Liver (tissue), 8 donors: ENCODE measurements at regions not wholly inside any gene's neighbourhood (a gene's known extent, or its start where the extent isn't known, plus 50 kb on each side); places are given as distances from the start of the nearest gene placed in this dataset.

Experiments used
- DNase-seq: peaks from one replicate; pipeline ENCODE4 v3.0.0-alpha.2; 2017; ENCODE audit warnings: low spot score
- H3K27ac ChIP-seq, 2 donors: one replicate each; pipeline ENCODE4 v1.7.0; 2013; ENCODE audit warnings: inconsistent platforms in 2 of 2, low read length in 2 of 2, control low read depth in 1 of 2, low read depth in 1 of 2, mild to moderate bottlenecking in 1 of 2
- H3K27me3 ChIP-seq, 4 donors: one replicate each; pipeline versions ENCODE4 v1.6.1 to v1.7.0; 2013; ENCODE audit warnings: low read length in 3 of 4, inconsistent platforms in 1 of 4, mild to moderate bottlenecking in 1 of 4, moderate library complexity in 1 of 4; ENCODE audit not compliant: control insufficient read depth in 4 of 4, insufficient read depth in 4 of 4
- H3K36me3 ChIP-seq, 4 donors: one replicate each; pipeline versions ENCODE4 v1.6.1 to v1.7.0; 2013; ENCODE audit warnings: low read length in 3 of 4, mild to moderate bottlenecking in 3 of 4, low read depth in 1 of 4, moderate library complexity in 1 of 4; ENCODE audit not compliant: control insufficient read depth in 4 of 4, insufficient read depth in 3 of 4
- H3K4me1 ChIP-seq, 4 donors: one replicate each; pipeline versions ENCODE4 v1.6.1 to v1.7.0; 2013; ENCODE audit warnings: low read length in 3 of 4, mild to moderate bottlenecking in 3 of 4, moderate library complexity in 1 of 4; ENCODE audit not compliant: control insufficient read depth in 4 of 4, insufficient read depth in 4 of 4
- H3K4me3 ChIP-seq, 3 donors: one replicate each; pipeline versions ENCODE4 v1.6.1 to v1.7.0; 2013; ENCODE audit warnings: low read length in 3 of 3, control low read depth in 1 of 3, low read depth in 1 of 3, mild to moderate bottlenecking in 1 of 3
- H3K9ac ChIP-seq, 2 donors: one replicate each; pipeline ENCODE4 v1.7.0; 2013; ENCODE audit warnings: low read length in 2 of 2, mild to moderate bottlenecking in 2 of 2, moderate library complexity in 2 of 2, control low read depth in 1 of 2, low read depth in 1 of 2
- H3K9me3 ChIP-seq, 4 donors: one replicate each; pipeline versions ENCODE4 v1.6.1 to v1.7.0; 2013; ENCODE audit warnings: low read length in 3 of 4; ENCODE audit not compliant: control insufficient read depth in 4 of 4
- ATF3 ChIP-seq: IDR thresholded peaks from 2 replicates; pipeline ENCODE4 v1.6.1; 2016; ENCODE audit warnings: antibody characterized with exemption
- CTCF ChIP-seq: fragments of 150-350 bp; IDR thresholded peaks from 2 replicates; pipeline ENCODE4 v1.5.1; 2017; ENCODE audit warnings: improper control_type of control experiment, low read depth, low read length; ENCODE audit not compliant: missing input control
- EGR1 ChIP-seq, 2 donors: IDR thresholded peaks; 2 replicates each; pipeline ENCODE4 v1.6.1; 2016 to 2018; ENCODE audit warnings: antibody characterized with exemption in 2 of 2, low read depth in 2 of 2
- FOXA1 ChIP-seq: IDR thresholded peaks from 2 replicates; pipeline ENCODE4 v1.6.1; 2016; ENCODE audit warnings: antibody characterized with exemption
- FOXA2 ChIP-seq: IDR thresholded peaks from 2 replicates; pipeline ENCODE4 v1.6.1; 2016; ENCODE audit warnings: antibody characterized with exemption
- GABPA ChIP-seq, 2 donors: IDR thresholded peaks in 1 of 2; conservative IDR thresholded peaks in 1 of 2; 2 replicates each; pipeline ENCODE4 v1.6.1; 2016; ENCODE audit warnings: antibody characterized with exemption in 2 of 2, mild to moderate bottlenecking in 1 of 2, moderate library complexity in 1 of 2
- HNF4A ChIP-seq, 2 donors: conservative IDR thresholded peaks; 2 replicates each; pipeline ENCODE4 v1.6.1; 2016; ENCODE audit warnings: antibody characterized with exemption in 2 of 2, mild to moderate bottlenecking in 2 of 2
- HNF4G ChIP-seq: IDR thresholded peaks from 2 replicates; pipeline ENCODE4 v1.6.1; 2016; ENCODE audit warnings: antibody characterized with exemption
- JUND ChIP-seq, 2 donors: IDR thresholded peaks; 2 replicates each; pipeline ENCODE4 v1.6.1; 2016; ENCODE audit warnings: antibody characterized with exemption in 2 of 2
- MAX ChIP-seq: IDR thresholded peaks from 2 replicates; pipeline ENCODE4 v1.6.1; 2016; ENCODE audit warnings: antibody characterized with exemption
- NR2F2 ChIP-seq: IDR thresholded peaks from 2 replicates; pipeline ENCODE4 v1.6.1; 2016; ENCODE audit warnings: antibody characterized with exemption
- RAD21 ChIP-seq, 2 donors: IDR thresholded peaks; 2 replicates each; pipeline ENCODE4 v1.6.1; 2016; ENCODE audit warnings: antibody characterized with exemption in 2 of 2, mild to moderate bottlenecking in 2 of 2
- REST ChIP-seq: IDR thresholded peaks from 2 replicates; pipeline ENCODE4 v1.6.1; 2016; ENCODE audit warnings: antibody characterized with exemption, mild to moderate bottlenecking
- RXRA ChIP-seq, 2 donors: IDR thresholded peaks; 2 replicates each; pipeline ENCODE4 v1.6.1; 2017 to 2018; ENCODE audit warnings: antibody characterized with exemption in 2 of 2, mild to moderate bottlenecking in 1 of 2
- SP1 ChIP-seq: IDR thresholded peaks from 2 replicates; pipeline ENCODE4 v1.6.1; 2018; ENCODE audit warnings: antibody characterized with exemption, mild to moderate bottlenecking
- TAF1 ChIP-seq: conservative IDR thresholded peaks from 2 replicates; pipeline ENCODE4 v1.6.1; 2016; ENCODE audit warnings: antibody characterized with exemption, mild to moderate bottlenecking
- YY1 ChIP-seq: IDR thresholded peaks from 2 replicates; pipeline ENCODE4 v1.6.1; 2016; ENCODE audit warnings: antibody characterized with exemption, mild to moderate bottlenecking
- WGBS: extraction: QIAGEN DNeasy Blood & Tissue Kit; methylation state at CpG from one replicate; pipeline ENCODE4 v1.1.7; 2013; 5-methylcytosine and 5-hydroxymethylcytosine counted together
- donor health status: healthy.
- donor health status: healthy.
- donor health status: healthy.
- donor health status: healthy.
- donor health status: healthy.

GRCh38 chr12:125836647-125837046 lies 771.4 kb downstream of the AACS start (continued):
- TF ChIP-seq HNF4G (no peak), RXRA (IDR thresholded peaks at IDR 0.05) (no peak), FOXA1 (no peak)

- Histone ChIP-seq H3K9me3 (no peaks in the 10 kb centered on the region), H3K9ac (no peak overlapping the region), H3K27ac (no peak overlapping the region), H3K4me1 (no peaks in the 10 kb centered on the region), H3K4me3 (no peak overlapping the region), H3K27me3 (peaks cover 0 to 2% (median 0%) of the 10 kb centered on the region in 4 donors), H3K36me3 (no peaks in the 10 kb centered on the region)
- no peak for TF ChIP-seq GABPA (IDR thresholded peaks at IDR 0.05 in 1 of 2, conservative IDR thresholded peaks at IDR 0.05 in 1 of 2)
- TF ChIP-seq NR2F2 = no peak
- TF ChIP-seq MAX = no peak
- TF ChIP-seq YY1 = no peak
- no peak for TF ChIP-seq JUND (IDR thresholded peaks at IDR 0.05)
- TF ChIP-seq RXRA (IDR thresholded peaks at IDR 0.05) = no peak
- whole genome bisulfite sequencing = 86% methylated on average over 7 of the region's 7 CpGs
- no peak for DNase-seq
Measured at GRCh38 chr12:125841332-125841731, 776.1 kb downstream of the AACS start.

GRCh38 chr12:125852116-125852515 lies 786.9 kb downstream of the AACS start:
- no peak overlapping the region for H3K9ac ChIP-seq
- no peak for DNase-seq
- H3K27me3 ChIP-seq = peaks cover 0 to 4% (median 0%) of the 10 kb centered on the region in 4 donors
- no peaks in the 10 kb centered on the region for H3K9me3 ChIP-seq
- WGBS = 70% methylated on average over 5 of the region's 5 CpGs
- TF ChIP-seq NR2F2 = no peak
- no peak for TF ChIP-seq FOXA2
- TF ChIP-seq ATF3 = no peak
- no peak for TF ChIP-seq CTCF
- TF ChIP-seq EGR1 (IDR thresholded peaks at IDR 0.05; ENCODE audit: low read depth in 2 of 2) = no peak
- no peak for TF ChIP-seq HNF4A (conservative IDR thresholded peaks at IDR 0.05)
- TF ChIP-seq REST = no peak
- TF ChIP-seq MAX = no peak
- TF ChIP-seq RAD21 (IDR thresholded peaks at IDR 0.05) = no peak
- TF ChIP-seq TAF1 = no peak
- no peak for TF ChIP-seq HNF4G
- TF ChIP-seq YY1 = no peak
- no peak for TF ChIP-seq SP1
- no peak for TF ChIP-seq RXRA (IDR thresholded peaks at IDR 0.05)
- no peak for TF ChIP-seq JUND (IDR thresholded peaks at IDR 0.05)
- TF ChIP-seq FOXA1 = no peak
- no peak overlapping the region for H3K27ac ChIP-seq
- no peak overlapping the region for H3K4me3 ChIP-seq
- no peaks in the 10 kb centered on the region for H3K36me3 ChIP-seq
- no peaks in the 10 kb centered on the region for H3K4me1 ChIP-seq
